H1 (cell line): ENCODE measurements at regions not wholly inside any gene's neighbourhood (a gene's known extent, or its start where the extent isn't known, plus 50 kb on each side); places are given as distances from the start of the nearest gene placed in this dataset.

Experiments used
- CHD1 ChIP-seq: IDR thresholded peaks from 2 replicates; pipeline ENCODE4 v1.6.1; 2012; ENCODE audit warnings: low read depth, low read length, improper control_type of control experiment
- CHD7 ChIP-seq: fragments of 300-600 bp; sonication (generic); IDR thresholded peaks from 2 replicates; pipeline ENCODE4 v1.7.1; 2012; ENCODE audit warnings: low read length, moderate library complexity, mild to moderate bottlenecking, inconsistent platforms; ENCODE audit not compliant: insufficient replicate concordance
- CREB1 ChIP-seq: IDR thresholded peaks from 2 replicates; pipeline ENCODE4 v1.6.1; 2012; ENCODE audit warnings: inconsistent platforms
- FOSL1 ChIP-seq: IDR thresholded peaks from 2 replicates; pipeline ENCODE4 v1.6.1; 2011; ENCODE audit warnings: mild to moderate bottlenecking, low read depth, low read length, moderate library complexity; ENCODE audit not compliant: insufficient read depth
- NANOG ChIP-seq: IDR thresholded peaks from 2 replicates; pipeline ENCODE4 v1.6.1; 2011; ENCODE audit warnings: low read length, low read depth, mild to moderate bottlenecking, inconsistent platforms; ENCODE audit not compliant: insufficient read depth, poor library complexity, severe bottlenecking
- TEAD4 ChIP-seq: IDR thresholded peaks from 2 replicates; pipeline ENCODE4 v1.6.1; 2012; ENCODE audit warnings: low read depth, low read length, inconsistent platforms, mixed read lengths

DNA sequence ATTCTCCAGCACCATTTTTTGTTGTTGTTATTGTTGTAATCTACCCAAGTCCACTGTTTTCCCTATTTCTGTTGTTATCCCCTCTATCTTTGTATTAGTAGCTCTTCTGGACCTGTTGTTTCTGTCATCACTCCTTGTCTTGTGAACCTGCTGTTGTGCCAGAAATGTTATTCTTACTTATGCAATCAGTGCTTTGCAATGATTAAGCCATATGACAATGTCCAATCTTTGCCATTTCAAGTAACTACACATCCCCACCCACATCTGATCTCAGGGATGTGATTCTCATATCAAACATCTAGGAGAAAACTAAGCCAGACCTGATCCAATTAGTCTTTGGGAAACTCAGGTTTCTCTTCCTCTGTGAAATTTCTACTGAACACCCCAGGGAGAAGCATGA, 472.6 kb upstream of the KLHL1 start (continued):
- TF ChIP-seq CHD7 (no peak), FOSL1 (no peak), TEAD4 (no peak), CHD1 (no peak), NANOG (no peak), CREB1 (no peak)
